ENCODE measurements at regions not wholly inside any gene's neighbourhood (a gene's known extent, or its start where the extent isn't known, plus 50 kb on each side); places are given as distances from the start of the nearest gene placed in this dataset.

DNA sequence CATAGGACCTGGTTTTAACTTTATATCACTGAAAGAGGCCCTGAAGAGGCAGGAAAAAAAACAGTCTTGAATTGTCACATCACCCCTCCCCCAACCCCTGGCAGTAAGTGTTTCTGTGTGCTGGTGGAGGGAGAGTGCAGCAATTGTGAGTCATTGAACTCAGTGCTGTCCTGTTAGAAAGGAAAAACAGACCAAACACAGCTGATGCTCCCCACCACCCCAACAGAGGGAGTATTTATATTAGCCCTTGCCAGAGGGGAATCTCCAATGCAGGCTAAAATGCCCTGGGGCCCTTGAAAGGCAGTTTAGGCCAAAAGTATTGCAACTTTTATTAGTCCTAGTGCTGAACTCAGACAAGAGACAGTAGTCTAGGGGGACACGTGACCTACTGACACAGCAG, 197.8 kb upstream of the AGTR2 start:
- H3K4me1 ChIP-seq (ENCODE audit: control insufficient read depth, insufficient read depth, low read length) = no peaks in the 10 kb centered on the region
- no TSS peak for BruUV-seq (replicated peaks)
- FAIRE-seq (no peak), DNase-seq (ENCODE audit: low read depth, low spot score) (no peak), ATAC-seq (no peak)
- H2AFZ ChIP-seq (ENCODE audit: control insufficient read depth, low read depth, low read length) = no peak overlapping the region
- no peaks in the 10 kb centered on the region for H3K36me3 ChIP-seq (ENCODE audit: control insufficient read depth in 2 of 2, insufficient read depth in 2 of 2, low read length in 1 of 2)
- no peak overlapping the region for H3K9ac ChIP-seq (ENCODE audit: control insufficient read depth, insufficient read depth, low read length)
- no peaks in the 10 kb centered on the region for H3K79me2 ChIP-seq (ENCODE audit: control insufficient read depth, insufficient read depth, low read length)
- ChIA-PET SMC1A (ENCODE audit: uncharacterized antibody, unreplicated experiment) (no interaction called here), POLR2A (no interaction called here), RAD21 (ENCODE audit: unreplicated experiment) (no interaction called here), CTCF (no interaction called here)
- H3K4me2 ChIP-seq (ENCODE audit: control insufficient read depth, insufficient read depth) = no peak overlapping the region
- WGBS (ENCODE audit: insufficient coverage, insufficient replicate concordance, low lambda C conversion rate, missing lambda C conversion rate) = 0% methylated on average over 1 of the region's 1 CpG
- no peak overlapping the region for H3K4me3 ChIP-seq
- in situ Hi-C loops (cut with MboI) (no loop called here), intact Hi-C loops (cut with micrococcal nuclease; ENCODE audit: unreplicated experiment) (no loop called here)
- H3K27ac ChIP-seq (ENCODE audit: control insufficient read depth, insufficient read depth) = no peak overlapping the region
- H3K27me3 ChIP-seq (replicated peaks in 1 of 2; ENCODE audit: control insufficient read depth in 2 of 2, insufficient read depth in 2 of 2, low read length in 1 of 2) = no peaks in the 10 kb centered on the region; a peak in 1 of 4 replicates
- no peaks in the 10 kb centered on the region for H4K20me1 ChIP-seq (ENCODE audit: control insufficient read depth, insufficient read depth)
- H3K9me3 ChIP-seq (replicated peaks; ENCODE audit: control insufficient read depth, insufficient read depth, low read length) = no peaks in the 10 kb centered on the region; the same call in 2 of the 3 replicates
- TF ChIP-seq SMAD5 (IDR thresholded peaks at IDR 0.05; ENCODE audit: low read depth) (no peak), MEF2A (IDR thresholded peaks at IDR 0.05; ENCODE audit: insufficient read depth, low read depth, low read length) (no peak), CHD1 (IDR thresholded peaks at IDR 0.05; ENCODE audit: low read depth, low read length) (no peak), YBX1 (IDR thresholded peaks at IDR 0.05) (no peak), NRF1 (conservative IDR thresholded peaks at IDR 0.05; ENCODE audit: low read depth, low read length) (no peak), SRF (IDR thresholded peaks at IDR 0.05; ENCODE audit: low read depth in 2 of 2, low read length in 2 of 2) (no peak), IRF4 (IDR thresholded peaks at IDR 0.05; ENCODE audit: low read depth, low read length) (no peak), ZNF274 (IDR thresholded peaks at IDR 0.05; ENCODE audit: insufficient read depth, insufficient read length) (no peak), YY1 (IDR thresholded peaks at IDR 0.05; ENCODE audit: low read depth, low read length) (no peak), ZZZ3 (IDR thresholded peaks at IDR 0.05; ENCODE audit: control insufficient read depth, insufficient read length, low read depth) (no peak)
- TF ChIP-seq, protein P1, sequence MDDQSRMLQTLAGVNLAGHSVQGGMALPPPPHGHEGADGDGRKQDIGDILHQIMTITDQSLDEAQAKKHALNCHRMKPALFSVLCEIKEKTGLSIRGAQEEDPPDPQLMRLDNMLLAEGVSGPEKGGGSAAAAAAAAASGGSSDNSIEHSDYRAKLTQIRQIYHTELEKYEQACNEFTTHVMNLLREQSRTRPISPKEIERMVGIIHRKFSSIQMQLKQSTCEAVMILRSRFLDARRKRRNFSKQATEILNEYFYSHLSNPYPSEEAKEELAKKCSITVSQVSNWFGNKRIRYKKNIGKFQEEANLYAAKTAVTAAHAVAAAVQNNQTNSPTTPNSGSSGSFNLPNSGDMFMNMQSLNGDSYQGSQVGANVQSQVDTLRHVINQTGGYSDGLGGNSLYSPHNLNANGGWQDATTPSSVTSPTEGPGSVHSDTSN (IDR thresholded peaks at IDR 0.05; ENCODE audit: insufficient replicate concordance, low read depth, low read length) = no peak
- TF ChIP-seq, protein P2, sequence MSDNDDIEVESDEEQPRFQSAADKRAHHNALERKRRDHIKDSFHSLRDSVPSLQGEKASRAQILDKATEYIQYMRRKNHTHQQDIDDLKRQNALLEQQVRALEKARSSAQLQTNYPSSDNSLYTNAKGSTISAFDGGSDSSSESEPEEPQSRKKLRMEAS (IDR thresholded peaks at IDR 0.05; ENCODE audit: low read depth, low read length) = no peak
- TF ChIP-seq, protein P3, sequence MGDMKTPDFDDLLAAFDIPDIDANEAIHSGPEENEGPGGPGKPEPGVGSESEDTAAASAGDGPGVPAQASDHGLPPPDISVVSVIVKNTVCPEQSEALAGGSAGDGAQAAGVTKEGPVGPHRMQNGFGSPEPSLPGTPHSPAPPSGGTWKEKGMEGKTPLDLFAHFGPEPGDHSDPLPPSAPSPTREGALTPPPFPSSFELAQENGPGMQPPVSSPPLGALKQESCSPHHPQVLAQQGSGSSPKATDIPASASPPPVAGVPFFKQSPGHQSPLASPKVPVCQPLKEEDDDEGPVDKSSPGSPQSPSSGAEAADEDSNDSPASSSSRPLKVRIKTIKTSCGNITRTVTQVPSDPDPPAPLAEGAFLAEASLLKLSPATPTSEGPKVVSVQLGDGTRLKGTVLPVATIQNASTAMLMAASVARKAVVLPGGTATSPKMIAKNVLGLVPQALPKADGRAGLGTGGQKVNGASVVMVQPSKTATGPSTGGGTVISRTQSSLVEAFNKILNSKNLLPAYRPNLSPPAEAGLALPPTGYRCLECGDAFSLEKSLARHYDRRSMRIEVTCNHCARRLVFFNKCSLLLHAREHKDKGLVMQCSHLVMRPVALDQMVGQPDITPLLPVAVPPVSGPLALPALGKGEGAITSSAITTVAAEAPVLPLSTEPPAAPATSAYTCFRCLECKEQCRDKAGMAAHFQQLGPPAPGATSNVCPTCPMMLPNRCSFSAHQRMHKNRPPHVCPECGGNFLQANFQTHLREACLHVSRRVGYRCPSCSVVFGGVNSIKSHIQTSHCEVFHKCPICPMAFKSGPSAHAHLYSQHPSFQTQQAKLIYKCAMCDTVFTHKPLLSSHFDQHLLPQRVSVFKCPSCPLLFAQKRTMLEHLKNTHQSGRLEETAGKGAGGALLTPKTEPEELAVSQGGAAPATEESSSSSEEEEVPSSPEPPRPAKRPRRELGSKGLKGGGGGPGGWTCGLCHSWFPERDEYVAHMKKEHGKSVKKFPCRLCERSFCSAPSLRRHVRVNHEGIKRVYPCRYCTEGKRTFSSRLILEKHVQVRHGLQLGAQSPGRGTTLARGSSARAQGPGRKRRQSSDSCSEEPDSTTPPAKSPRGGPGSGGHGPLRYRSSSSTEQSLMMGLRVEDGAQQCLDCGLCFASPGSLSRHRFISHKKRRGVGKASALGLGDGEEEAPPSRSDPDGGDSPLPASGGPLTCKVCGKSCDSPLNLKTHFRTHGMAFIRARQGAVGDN (IDR thresholded peaks at IDR 0.05) = no peak
- TF ChIP-seq, protein P4, sequence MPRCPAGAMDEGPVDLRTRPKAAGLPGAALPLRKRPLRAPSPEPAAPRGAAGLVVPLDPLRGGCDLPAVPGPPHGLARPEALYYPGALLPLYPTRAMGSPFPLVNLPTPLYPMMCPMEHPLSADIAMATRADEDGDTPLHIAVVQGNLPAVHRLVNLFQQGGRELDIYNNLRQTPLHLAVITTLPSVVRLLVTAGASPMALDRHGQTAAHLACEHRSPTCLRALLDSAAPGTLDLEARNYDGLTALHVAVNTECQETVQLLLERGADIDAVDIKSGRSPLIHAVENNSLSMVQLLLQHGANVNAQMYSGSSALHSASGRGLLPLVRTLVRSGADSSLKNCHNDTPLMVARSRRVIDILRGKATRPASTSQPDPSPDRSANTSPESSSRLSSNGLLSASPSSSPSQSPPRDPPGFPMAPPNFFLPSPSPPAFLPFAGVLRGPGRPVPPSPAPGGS (IDR thresholded peaks at IDR 0.05; ENCODE audit: borderline replicate concordance, insufficient read depth, low read depth, low read length, poor library complexity, severe bottlenecking) = no peak
- TF ChIP-seq, protein P5, sequence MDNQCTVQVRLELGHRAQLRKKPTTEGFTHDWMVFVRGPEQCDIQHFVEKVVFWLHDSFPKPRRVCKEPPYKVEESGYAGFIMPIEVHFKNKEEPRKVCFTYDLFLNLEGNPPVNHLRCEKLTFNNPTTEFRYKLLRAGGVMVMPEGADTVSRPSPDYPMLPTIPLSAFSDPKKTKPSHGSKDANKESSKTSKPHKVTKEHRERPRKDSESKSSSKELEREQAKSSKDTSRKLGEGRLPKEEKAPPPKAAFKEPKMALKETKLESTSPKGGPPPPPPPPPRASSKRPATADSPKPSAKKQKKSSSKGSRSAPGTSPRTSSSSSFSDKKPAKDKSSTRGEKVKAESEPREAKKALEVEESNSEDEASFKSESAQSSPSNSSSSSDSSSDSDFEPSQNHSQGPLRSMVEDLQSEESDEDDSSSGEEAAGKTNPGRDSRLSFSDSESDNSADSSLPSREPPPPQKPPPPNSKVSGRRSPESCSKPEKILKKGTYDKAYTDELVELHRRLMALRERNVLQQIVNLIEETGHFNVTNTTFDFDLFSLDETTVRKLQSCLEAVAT (IDR thresholded peaks at IDR 0.05) = no peak

All from GM12878 (cell line).